Esophagus squamous epithelium (tissue), 5 donors: ENCODE measurements at regions not wholly inside any gene's neighbourhood (a gene's known extent, or its start where the extent isn't known, plus 50 kb on each side); places are given as distances from the start of the nearest gene placed in this dataset.
A peak's percentile ranks its signal among the peaks of the same experiment; 100 is the strongest.
"Not testable (repeated sequence)": the region's sequence is repeated elsewhere in the genome, so short reads cannot be mapped to it uniquely, and the experiment has no call there.

Source experiments
- DNase-seq: peaks from one replicate; lab custom pipeline; 2025; lab: John Stamatoyannopoulos, UW
- H3K27ac ChIP-seq, 4 donors: fragments of 200-600 bp; sonication (generic); one replicate each; pipeline ENCODE4 v1.5.1; 2016 to 2019; ENCODE audit warnings: mild to moderate bottlenecking in 1 of 4
- H3K27me3 ChIP-seq, 4 donors: fragments of 200-600 bp; sonication (generic); 1 replicate in 3 of 4; 2 replicates in 1 of 4; pipeline versions ENCODE4 v1.5.1 to v1.6.0; 2017 to 2021; ENCODE audit warnings: antibody characterized with exemption in 1 of 4
- H3K36me3 ChIP-seq, 3 donors: fragments of 200-600 bp; sonication (generic); one replicate each; pipeline ENCODE4 v1.5.1; 2016 to 2019
- H3K4me1 ChIP-seq, 3 donors: fragments of 200-600 bp; sonication (generic); one replicate each; pipeline ENCODE4 v1.5.1; 2017 to 2019
- H3K4me3 ChIP-seq, 4 donors: fragments of 200-600 bp; sonication (generic); 1 replicate in 3 of 4; 2 replicates in 1 of 4; pipeline ENCODE4 v1.5.1; 2016 to 2019; ENCODE audit warnings: mild to moderate bottlenecking in 2 of 4, moderate library complexity in 1 of 4
- H3K9me3 ChIP-seq, 3 donors: fragments of 200-600 bp; sonication (generic); one replicate each; pipeline ENCODE4 v1.5.1; 2016 to 2019
- CTCF ChIP-seq, 6 experiments: fragments of 450-650 bp in 4 of 6; fragments of 200-600 bp in 2 of 6; sonication (generic) in 2 of 6; IDR thresholded peaks; one replicate each; pipeline ENCODE4 v1.5.1; 2016 to 2019; ENCODE audit warnings: antibody characterized with exemption in 6 of 6, mild to moderate bottlenecking in 4 of 6, moderate library complexity in 4 of 6
- POLR2A ChIP-seq, 4 donors: fragments of 450-650 bp; IDR thresholded peaks; one replicate each; pipeline ENCODE4 v1.6.1; 2017; ENCODE audit warnings: antibody characterized with exemption in 4 of 4, mild to moderate bottlenecking in 4 of 4, moderate library complexity in 3 of 4
- WGBS, 2 donors: methylation state at CpG; one replicate each; pipeline ENCODE4 v1.1.5; 2018; 5-methylcytosine and 5-hydroxymethylcytosine counted together
- intact Hi-C: fragments of 100-400 bp; cut with DNase I; formaldehyde crosslinking; loops from one replicate; pipeline ENCODE4 v1.15.0; 2022
- donor health status: DM: yes; HTN: yes; CAD: no.

DNA sequence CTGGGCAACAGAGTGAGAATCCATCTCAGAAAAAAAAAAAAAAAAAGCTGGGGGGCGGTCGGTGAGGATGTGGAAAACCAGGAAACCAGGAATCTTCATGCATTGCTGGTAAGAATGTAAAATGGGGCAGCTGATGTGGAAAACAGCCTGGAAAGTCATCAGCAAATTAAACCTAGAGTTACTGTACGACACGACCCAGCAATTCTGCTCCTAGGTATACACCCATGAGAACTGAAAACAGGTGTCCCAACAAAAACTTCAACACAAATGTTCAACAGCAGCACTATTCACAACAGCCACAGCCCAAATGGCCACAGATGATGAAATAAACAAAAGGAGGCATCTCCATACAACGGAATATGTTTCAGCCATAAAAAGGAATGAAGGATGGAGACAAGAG is 97.3 kb downstream of the NCOR2 start:
- H3K27me3 ChIP-seq = no peaks in the 10 kb centered on the region
- DNase-seq = no peak
- 95 to 98% methylated on average over 5 of the region's 5 CpGs for WGBS, 2 donors
- intact Hi-C loops = no loop called here
- H3K4me1 ChIP-seq = peaks cover 0 to 14% (median 7%) of the 10 kb centered on the region in 3 donors
- peaks cover 14 to 80% (median 32%) of the 10 kb centered on the region in 3 donors for H3K36me3 ChIP-seq
- peaks cover 0 to 21% (median 15%) of the 10 kb centered on the region in 3 donors for H3K9me3 ChIP-seq
- no peak for TF ChIP-seq CTCF (IDR thresholded peaks at IDR 0.05)
- TF ChIP-seq POLR2A (IDR thresholded peaks at IDR 0.05) = no peak
- no peak overlapping the region for H3K27ac ChIP-seq
- H3K4me3 ChIP-seq = no peak overlapping the region

- peaks cover 18 to 80% (median 37%) of the 10 kb centered on the region in 3 donors for H3K36me3 ChIP-seq
- H3K9me3 ChIP-seq = peaks cover 0 to 21% (median 15%) of the 10 kb centered on the region in 3 donors
- TF ChIP-seq POLR2A (IDR thresholded peaks at IDR 0.05) (no peak), CTCF (IDR thresholded peaks at IDR 0.05) (peak in 4 of 6 experiments; percentile 43 to 63 (median 49))
- WGBS, 2 donors = 75 to 86% methylated on average over 10 to 11 of the region's 11 CpGs
- H3K27ac ChIP-seq = no peak overlapping the region
- intact Hi-C loops = no loop called here
- H3K27me3 ChIP-seq = no peaks in the 10 kb centered on the region
- no peak for DNase-seq
- peaks cover 0 to 13% (median 4%) of the 10 kb centered on the region in 3 donors for H3K4me1 ChIP-seq
- no peak overlapping the region for H3K4me3 ChIP-seq
Observed at GRCh38 chr12:124469193-124469888, 98.1 kb downstream of the NCOR2 start.

DNA sequence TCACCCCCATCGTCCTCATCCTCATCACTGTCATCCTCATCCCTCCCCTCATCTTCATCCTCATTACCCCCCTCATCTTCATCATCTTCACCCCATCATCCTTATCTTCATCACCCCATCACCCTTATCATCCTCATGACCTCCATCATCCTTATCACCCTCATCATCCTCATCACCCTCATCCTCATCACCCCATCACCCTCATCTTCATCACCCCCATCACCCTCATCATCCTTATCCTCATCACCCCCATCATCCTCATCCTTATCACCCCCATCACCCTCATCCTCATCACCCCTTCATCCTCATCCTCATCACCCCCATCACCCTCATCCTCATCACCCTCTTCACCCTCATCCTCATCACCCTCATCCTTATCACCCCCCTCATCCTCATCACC is 99.9 kb downstream of the NCOR2 start:
- H3K27ac ChIP-seq, H3K4me3 ChIP-seq, intact Hi-C loops, H3K9me3 ChIP-seq, H3K27me3 ChIP-seq, DNase-seq: not testable (repeated sequence)
- WGBS, 2 donors = no CpG with 5 or more reads among the region's 1 CpG
- Histone ChIP-seq H3K36me3 (peaks cover 18 to 80% (median 27%) of the 10 kb centered on the region in 3 donors), H3K4me1 (peaks cover 0 to 31% (median 4%) of the 10 kb centered on the region in 3 donors)

- H3K4me1 ChIP-seq = peaks cover 0 to 37% (median 4%) of the 10 kb centered on the region in 3 donors
- TF ChIP-seq CTCF (IDR thresholded peaks at IDR 0.05) (peak in 3 of 6 experiments; percentile 19 to 33 (median 31)), POLR2A (IDR thresholded peaks at IDR 0.05) (no peak)
- peak; percentile 32 for DNase-seq
- peak overlapping the region in 3 of 4 donors; percentile 4 to 37 (median 29) for H3K4me3 ChIP-seq
- H3K9me3 ChIP-seq = peaks cover 0 to 8% (median 6%) of the 10 kb centered on the region in 3 donors
- H3K27me3 ChIP-seq = no peaks in the 10 kb centered on the region
- 78 to 83% methylated on average over 11 to 20 of the region's 29 CpGs for WGBS, 2 donors
- H3K36me3 ChIP-seq = peaks cover 16 to 80% (median 24%) of the 10 kb centered on the region in 3 donors
- H3K27ac ChIP-seq = peak overlapping the region in 3 of 4 donors; percentile 36 to 49 (median 45)
- intact Hi-C loops = no loop called here
Observed at GRCh38 chr12:124466216-124467128, 100.9 kb downstream of the NCOR2 start.

- H3K36me3 ChIP-seq = peaks cover 8 to 80% (median 26%) of the 10 kb centered on the region in 3 donors
- intact Hi-C loops = no loop called here
- 91 to 100% methylated on average over 1 of the region's 1 CpG for WGBS, 2 donors
Observed at GRCh38 chr12:124465473-124465872, 101.9 kb downstream of the NCOR2 start.

More at GRCh38 chr12:124465473-124465872, 101.9 kb downstream of the NCOR2 start:
- H3K9me3 ChIP-seq = peaks cover 0 to 8% (median 6%) of the 10 kb centered on the region in 3 donors
- H3K27ac ChIP-seq = peak overlapping the region in 2 of 4 donors; percentile 36 to 49
- H3K27me3 ChIP-seq = no peaks in the 10 kb centered on the region
- TF ChIP-seq POLR2A (IDR thresholded peaks at IDR 0.05) (no peak), CTCF (IDR thresholded peaks at IDR 0.05) (no peak)
- DNase-seq = no peak
- H3K4me3 ChIP-seq = peak overlapping the region in 3 of 4 donors; percentile 4 to 37 (median 29)
- H3K4me1 ChIP-seq = peaks cover 0 to 37% (median 4%) of the 10 kb centered on the region in 3 donors
